ENCODE measurements at regions not wholly inside any gene's neighbourhood (a gene's known extent, or its start where the extent isn't known, plus 50 kb on each side); places are given as distances from the start of the nearest gene placed in this dataset.

DNA sequence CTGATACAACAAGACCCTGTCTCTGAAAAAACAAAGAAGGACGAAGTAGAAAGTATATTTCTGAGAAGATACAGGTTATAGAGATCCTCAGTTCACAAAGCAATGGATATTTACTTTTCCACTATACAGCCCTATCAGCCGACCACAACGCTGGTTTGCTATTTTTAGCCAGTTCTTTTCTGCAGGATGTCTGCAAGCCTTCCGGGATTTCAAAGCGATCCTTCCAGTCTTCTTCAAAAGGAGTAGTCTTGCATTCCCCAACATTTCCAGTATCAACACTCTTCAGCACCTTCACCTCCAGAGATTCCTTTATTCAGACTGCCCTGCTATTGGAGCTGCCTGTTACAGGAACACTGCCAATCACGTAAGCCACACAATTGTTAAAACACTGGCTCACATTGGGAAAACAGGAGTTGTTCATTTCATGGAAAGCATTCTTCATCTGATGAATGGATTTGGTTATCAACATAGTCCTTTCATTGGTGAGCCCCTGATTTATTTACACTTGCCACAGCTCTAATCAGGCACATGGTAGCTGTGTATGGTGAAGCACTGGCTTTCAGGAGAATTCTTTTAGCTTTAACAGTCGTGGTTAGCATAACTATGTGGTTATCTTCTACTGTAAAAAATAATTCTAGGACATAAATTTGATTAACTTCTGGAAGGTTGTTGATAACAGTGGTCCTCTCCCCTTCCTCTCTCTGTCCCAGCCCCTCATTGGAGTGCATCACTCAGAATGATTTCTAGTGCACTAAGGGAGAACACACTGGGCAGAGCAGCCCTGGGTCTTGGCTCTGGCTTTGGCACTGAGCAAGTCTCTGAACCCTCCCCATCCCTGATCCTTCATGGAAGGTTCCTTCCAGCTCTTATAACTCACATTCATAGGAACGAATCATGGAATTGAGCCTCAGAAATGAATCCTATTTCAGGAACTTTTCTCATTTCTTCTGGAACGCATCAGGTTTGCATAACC, 109.9 kb upstream of the SORBS2 start:
- TF ChIP-seq, protein P1, sequence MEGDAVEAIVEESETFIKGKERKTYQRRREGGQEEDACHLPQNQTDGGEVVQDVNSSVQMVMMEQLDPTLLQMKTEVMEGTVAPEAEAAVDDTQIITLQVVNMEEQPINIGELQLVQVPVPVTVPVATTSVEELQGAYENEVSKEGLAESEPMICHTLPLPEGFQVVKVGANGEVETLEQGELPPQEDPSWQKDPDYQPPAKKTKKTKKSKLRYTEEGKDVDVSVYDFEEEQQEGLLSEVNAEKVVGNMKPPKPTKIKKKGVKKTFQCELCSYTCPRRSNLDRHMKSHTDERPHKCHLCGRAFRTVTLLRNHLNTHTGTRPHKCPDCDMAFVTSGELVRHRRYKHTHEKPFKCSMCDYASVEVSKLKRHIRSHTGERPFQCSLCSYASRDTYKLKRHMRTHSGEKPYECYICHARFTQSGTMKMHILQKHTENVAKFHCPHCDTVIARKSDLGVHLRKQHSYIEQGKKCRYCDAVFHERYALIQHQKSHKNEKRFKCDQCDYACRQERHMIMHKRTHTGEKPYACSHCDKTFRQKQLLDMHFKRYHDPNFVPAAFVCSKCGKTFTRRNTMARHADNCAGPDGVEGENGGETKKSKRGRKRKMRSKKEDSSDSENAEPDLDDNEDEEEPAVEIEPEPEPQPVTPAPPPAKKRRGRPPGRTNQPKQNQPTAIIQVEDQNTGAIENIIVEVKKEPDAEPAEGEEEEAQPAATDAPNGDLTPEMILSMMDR (optimal IDR thresholded peaks at IDR 0.05 in 1 of 3, IDR thresholded peaks at IDR 0.05 in 1 of 3, conservative IDR thresholded peaks at IDR 0.05 in 1 of 3; ENCODE audit: extremely low read depth in 1 of 3, insufficient read depth in 2 of 3, low read length in 3 of 3), result no peak
- TF ChIP-seq EZH2 (IDR thresholded peaks at IDR 0.05; ENCODE audit: low read length), result no peak
